HG03045 (cell line): ENCODE measurements at regions not wholly inside any gene's neighbourhood (a gene's known extent, or its start where the extent isn't known, plus 50 kb on each side); places are given as distances from the start of the nearest gene placed in this dataset.

ENCODE experiments used
- ATAC-seq: cut with Tn5 transposase; IDR thresholded peaks from one replicate; pipeline ENCODE4 v1.9.1; 2021; ENCODE audit warnings: mild to moderate bottlenecking, moderate library complexity; ENCODE audit not compliant: unreplicated experiment

DNA sequence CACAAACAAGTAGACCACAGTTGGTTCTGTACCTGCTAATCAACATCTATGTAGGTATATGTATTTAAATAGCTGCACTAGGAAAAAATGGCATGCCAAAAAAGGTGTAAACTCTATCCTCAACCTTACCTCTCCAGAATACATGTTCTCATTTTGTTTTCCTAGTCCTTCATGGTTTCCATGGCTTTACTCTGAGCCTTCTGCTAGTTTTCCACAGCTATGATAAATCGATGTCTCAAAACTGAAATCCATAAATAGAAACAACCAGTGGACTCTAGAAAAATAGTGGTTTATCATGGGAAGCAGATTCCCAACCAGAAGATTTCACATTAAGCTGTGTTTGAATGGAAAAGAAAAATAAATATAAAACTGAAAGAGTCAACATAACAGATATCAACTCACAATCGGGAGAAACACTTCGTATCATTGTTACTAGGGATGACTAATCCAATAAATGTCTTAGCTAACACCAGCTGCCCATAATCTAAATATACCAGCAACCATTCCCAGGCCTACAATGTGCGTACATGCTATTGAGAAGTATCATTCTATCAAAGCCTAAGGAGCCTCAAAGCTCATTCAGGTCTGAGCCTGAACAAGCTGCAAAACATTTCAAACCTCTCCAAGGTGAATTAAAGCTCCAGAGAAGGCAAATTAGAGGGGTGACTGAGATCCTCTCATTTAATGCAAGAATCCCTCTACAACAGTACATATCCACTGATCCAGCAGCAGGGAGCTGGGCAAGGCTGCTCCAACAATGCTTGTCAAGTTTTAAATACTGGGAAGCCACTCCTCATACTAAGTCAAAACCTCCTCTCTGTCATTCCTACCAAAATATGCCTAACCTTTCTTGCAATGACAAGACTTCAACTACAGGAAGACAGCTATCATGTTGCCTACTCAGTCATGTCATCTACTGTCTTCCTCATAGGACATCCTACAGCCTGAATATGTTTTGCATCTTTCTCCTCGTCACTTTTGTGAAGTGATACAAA, 90.2 kb downstream of the KCTD12 start:
- no peak for ATAC-seq

DNA sequence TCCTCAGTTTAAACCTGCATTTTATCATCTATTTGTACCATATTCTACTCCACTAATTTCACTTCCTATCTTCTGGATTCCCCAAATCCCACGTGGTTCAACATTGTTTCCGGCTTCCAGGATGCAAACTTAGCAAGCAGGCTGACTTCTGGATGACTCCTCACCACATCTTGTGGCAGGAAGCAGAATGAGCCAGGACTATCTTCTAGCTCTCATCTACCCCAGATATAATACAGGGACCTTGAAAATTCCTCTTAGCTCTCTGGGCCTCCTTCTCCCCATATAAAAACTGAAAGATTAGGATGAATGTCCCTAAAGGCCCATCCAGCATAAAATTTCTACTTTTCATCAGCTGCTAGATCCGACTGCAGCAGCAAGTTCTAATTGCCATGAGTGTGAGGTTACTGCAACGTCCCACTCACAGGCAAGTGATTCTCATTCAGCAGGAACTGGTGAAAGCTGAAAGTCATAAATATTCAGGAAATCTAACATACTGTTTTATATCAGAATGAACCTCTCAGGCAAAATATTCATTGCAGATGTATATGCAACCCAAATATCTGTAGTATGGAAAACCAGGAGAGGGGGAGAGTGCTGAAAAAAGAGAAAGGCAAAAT, 93.4 kb downstream of the KCTD12 start:
- no peak for ATAC-seq

DNA sequence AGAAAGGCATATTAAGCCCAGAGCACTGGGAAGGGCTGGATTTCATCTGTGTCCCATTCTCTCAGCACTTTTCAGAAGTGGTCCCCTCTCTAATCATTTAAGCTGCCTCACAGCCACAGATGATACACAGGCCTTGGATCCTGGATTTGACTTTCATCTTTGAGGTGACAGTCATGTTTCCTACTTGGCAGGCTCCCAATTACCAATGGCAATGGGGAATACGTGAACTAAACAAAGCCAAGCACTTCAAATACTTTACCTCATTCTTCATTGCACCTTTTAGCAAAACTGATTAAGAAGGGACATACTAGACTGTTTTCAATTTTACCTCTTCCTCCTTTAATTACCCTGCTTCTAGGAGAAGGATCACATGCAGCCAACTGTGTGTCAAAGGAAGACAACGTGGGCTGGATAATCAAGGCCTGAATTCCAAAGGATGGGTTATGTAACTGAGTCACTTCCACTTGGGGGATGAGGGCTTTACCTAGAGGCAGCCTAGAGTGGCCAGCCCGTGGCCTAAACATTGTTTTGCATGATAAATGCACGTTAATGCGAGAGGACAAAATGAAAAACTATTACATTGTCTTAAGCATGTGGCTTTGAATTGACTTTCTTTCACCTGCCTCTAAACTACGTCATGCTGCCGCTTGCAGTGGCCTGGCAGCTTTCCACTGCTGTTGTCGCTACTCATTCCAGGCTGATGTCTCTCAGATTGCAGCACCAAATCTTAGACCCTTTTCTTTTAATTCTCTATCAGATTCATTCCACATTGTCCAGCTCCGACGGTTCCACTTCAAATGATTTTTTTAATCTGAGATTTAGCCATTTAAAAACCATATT, 95.0 kb downstream of the KCTD12 start:
- no peak for ATAC-seq

DNA sequence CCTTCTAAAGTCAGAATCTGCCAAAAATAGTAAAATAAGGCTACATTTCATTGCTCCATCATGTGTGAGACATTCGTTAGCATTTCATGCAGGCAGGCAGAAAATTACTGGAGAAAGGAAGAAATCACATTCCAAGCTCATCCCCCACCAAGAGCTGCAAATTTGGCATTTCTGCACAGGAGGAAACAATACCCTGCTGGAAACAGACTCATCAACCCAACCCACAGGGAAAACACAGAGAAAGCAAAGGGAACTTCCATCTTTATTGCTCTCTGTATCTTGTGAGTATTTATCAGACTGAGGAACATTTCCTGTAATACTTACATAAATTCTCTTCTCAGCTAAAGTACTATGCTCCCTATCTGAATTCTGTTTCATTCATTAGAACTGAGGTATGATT, 95.7 kb downstream of the KCTD12 start:
- no peak for ATAC-seq

DNA sequence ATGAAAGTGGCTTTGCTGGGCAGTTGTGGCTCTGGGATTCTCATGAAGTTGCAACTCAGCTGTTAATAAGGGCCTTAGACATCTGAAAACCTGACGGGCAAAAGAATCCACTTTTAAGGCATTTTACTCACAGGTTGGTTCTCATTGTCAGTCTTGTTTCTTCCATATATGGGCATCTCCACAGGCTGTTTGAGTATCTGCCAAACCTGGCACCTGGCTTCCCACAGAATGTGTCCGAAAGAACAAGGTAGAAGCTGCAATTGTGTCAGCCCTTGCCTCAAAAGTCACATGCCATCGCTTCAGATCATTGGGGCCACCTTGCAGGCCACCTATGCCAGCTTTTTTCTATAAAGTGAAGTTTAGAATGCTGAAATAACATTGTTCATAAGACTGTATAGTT, 102.4 kb downstream of the KCTD12 start:
- ATAC-seq: no peak

DNA sequence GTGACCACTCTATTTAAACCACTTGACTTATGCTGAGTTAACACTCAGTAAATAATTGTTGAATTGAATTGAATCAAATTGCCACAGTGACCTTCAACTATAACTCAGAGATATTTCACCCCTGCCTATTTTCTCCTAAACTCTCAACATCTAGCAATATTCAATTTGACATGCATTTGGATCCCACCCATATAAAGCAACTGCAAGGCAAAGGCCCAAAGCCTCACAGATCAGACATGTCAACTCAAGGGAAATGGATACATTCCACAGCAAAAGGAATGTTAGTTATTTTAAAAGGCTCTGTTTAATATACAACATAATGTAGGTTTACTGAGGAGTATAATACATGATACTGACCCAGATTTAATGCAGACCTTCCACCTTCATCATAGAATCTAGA, 107.4 kb downstream of the KCTD12 start:
- no peak for ATAC-seq

DNA sequence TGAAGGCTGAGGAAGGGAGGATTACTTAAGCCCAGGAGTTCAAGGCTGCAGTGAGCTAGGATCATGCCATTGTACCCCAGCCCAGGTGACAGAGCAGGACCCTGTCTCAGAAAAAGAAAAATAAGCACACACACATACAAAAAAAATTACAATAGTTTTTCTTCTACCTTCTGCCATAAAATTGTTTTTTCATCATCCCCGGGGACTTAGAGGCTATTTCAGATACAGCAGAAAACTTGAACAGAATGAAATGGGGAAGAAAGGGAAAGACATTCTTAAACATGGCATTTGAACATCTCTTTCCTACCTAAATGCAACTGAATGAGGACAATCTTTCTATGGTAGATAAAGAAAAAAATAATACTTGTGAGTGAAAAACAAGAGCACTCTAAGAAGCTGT, 109.1 kb downstream of the KCTD12 start:
- no peak for ATAC-seq

DNA sequence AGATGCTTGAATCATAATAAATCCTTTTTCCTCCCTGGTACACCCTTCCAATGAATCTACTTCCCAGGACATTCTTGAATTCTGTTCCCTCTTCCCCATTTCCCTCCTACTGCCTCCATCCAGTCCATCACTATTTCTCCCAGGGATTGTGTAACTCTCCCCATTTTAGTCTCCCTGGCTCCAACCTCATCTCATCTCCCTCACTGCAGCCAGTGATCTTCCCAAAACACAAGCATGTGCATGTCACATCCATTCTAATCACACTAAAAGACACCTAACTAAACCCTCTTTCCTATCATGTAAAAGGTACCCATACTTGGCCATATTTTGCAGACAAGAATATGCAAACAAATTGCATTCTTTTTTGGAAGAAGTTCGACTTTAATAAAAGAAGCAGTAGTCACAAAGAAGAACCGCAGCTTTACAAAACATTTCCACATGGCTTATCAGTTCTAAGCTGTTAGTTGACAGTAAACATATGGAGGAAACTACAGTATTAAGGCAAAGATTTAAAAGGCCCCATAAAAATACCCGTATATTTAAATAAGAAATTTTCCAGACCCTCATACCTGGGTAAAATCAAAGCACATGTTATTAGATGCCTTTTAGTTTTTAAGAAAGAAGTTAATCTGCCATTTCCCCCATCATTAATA, 111.0 kb downstream of the KCTD12 start:
- no peak for ATAC-seq

DNA sequence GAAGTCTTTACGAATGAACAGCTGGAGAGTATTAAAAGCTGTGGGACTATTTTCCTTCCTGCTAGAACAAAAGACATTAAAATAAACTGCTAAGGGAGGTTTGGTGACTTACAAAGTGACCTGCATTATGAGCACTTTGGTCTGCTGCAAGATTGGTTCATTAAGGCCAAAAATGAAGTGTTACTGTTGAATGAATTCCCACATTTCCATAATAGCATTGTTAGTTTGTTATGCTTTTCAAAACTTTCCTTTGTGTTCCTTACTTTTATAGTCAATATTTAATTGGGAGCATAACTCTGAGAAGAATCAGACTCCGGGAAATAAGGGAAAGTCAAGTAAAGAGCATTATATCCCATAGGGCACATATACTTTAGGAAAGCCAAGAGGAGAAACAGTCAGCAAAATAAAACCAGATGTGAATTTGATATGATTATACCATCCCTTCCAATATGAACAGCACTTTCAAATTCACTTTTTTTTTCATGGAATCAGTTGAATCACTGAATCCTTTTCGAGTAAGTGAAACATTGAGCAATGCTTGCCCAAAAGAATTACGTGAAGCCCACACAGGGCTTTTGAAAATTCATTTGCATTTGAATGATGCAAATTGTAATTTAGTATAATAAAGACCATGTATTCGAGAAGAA, 112.6 kb downstream of the KCTD12 start:
- ATAC-seq: no peak

DNA sequence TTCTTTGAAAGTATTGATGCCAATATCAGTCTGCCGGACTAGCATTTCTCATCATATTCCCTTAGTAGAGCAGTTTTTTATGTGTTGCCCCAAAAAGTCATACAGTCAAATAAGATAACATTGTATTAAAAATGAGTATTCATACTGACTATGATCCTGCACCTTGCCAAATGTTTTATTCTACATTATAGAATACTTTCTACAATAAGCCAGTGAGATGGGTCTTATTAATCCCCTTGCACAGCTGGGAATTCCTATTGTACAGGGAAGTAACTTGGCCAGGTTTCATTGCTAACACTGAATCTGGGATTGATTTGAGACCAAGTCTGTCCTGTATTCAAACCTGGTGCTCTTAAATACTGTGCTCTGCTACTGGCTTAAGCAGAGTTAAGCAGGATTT, 114.0 kb downstream of the KCTD12 start:
- ATAC-seq: no peak

DNA sequence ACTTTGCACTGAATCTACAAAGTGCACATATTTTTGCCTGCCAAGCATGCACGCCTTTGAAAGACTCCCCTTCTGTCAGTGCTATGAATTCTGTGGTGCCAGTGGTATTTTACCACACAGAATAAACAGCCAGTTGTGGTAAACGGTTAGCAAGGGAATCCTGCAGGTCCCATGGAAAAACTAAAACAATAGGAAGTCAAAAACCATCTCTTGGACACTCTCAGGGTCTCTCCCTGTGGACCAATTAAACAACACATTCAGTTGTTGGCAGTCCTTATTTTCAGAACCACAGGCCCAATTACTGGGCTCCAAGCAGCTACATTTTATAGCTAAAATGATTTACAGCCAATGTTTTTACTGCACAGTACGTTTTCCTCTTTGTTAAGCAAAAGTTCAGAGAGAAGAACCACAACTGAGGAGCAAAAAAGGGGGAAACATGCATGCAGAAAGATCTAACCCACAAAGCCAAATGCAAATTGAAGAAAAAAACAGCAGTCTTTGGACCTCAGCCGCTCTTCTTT, 116.9 kb downstream of the KCTD12 start:
- ATAC-seq: no peak

DNA sequence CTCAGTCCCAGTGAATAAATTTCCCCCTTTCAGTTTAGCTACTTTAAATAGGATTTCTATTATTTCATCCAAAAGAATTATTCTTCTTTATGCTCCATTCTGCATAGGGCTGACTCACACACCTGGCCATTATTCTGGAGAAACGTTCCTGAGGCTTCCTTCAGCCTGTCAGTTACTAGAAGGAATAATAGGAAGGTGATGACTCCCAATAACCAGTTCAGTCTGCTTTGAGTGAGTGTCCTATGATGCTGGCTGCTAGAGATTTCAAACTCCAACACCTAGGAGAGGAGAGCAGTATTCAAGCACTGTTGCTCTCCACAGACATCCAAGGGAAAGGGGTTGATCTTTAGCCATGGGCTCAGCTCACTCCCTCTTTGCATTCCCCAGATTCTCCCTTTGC, 117.8 kb downstream of the KCTD12 start:
- no peak for ATAC-seq

DNA sequence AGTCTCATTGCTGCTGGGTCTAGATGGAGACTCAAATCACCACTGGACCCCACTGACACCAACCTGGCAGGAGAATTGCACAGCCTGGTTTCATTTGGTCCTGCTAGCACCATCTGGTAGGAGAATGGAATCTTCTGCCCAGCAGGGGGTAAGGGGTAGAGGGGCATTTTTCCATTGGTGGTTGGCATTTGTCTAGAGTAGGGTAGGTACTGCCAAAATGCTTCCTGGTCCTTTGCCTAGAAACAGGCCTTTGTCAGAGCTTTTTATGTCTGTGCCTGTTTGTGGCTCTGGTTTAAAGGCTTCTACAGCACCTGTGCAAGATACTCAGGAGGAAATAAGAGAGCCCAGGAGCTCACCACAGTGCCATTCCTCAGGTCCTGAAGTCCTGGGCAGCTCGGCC, 121.3 kb downstream of the KCTD12 start:
- no peak for ATAC-seq

DNA sequence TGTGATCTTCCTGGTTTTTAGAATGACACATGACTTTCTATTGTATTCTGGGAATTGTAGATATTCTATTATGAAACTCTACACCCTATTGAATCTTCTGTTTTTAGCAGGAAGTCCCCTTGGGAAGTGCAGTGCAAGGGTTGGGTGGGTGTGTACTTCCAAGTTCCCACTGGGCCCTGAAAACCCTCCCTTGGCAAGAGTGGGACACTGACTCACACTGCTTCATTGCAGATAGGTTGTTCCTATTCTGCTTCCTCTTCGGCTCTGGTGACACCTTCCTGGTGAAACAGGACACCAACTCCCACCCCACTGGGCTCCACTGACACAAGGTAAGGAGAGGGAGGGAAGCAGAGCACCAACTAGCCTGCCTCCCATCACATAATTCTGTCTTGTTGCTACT, 121.8 kb downstream of the KCTD12 start:
- ATAC-seq: no peak

DNA sequence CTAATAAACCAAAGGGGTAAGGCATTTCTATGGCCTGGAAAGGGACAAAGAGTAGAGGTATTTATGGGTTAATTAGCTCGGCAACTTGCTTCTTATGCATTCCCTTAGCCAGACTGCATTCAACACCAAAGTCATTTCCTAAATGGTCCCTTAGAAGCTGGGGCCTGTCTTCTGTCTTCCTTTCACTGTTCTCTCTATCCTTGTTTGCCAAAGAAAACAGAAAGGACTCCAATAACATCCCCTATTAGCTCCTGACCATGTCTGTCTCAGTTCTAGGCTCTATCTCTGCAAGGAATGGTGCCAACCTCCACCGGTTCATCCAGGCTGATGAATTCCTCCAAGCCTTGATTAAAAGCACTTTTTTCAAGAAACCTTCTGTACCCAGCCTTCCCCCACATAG, 123.5 kb downstream of the KCTD12 start:
- no peak for ATAC-seq

DNA sequence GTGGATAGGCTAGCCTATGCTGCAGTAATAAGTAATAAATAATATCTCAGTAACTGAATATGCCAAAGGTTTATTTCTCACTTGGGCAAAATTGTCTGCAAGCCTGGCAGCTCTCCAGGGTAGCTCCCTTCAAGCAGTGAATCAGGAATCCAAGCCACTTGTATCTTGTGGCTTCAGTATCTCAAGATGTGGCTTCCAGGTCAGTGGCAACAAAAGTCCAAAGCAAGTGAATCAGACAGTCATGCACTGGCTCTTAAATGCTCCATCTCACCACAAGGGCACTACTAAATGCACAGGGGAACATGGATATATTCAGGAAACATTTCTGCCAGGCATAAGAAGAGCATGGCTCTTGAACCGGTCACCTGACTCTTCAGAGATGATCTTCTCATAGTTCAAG, 126.3 kb downstream of the KCTD12 start:
- ATAC-seq: no peak

DNA sequence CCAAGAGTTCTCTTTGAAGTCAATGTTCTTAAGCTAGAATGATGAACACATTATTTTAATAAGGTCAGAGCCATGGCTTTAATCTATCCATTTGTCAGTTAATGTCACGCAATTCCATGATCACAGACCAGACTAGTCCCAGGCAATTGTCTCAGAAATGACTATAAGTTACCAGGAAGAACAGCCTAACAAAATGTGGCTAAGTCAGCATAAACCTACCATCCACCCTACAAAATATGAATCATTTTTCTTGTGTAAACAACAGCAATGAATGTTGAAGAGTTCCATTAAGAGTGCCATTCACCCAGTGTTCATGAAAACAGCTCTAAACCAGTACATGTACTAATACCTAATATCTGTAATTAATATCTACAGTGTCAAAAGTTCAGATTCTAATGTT, 127.5 kb downstream of the KCTD12 start:
- ATAC-seq: no peak

DNA sequence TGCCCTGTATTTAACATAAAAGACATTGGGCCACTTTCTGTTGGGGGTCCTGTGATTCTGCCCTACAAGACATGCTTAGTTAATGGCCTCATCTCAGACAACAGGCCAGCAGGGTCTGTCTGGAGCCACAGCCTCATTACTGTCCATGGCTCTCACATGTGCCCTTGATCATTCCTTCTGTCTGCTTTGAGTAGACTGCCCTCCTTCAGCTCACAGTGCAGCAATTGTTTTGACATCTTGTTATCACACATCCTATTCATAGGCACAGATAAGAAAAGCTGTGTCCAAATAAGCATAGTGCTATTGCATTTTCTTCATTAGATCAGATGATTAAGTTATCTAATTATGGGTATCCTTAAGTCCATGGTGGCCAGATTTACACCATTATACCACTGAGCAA, 127.9 kb downstream of the KCTD12 start:
- ATAC-seq: no peak

DNA sequence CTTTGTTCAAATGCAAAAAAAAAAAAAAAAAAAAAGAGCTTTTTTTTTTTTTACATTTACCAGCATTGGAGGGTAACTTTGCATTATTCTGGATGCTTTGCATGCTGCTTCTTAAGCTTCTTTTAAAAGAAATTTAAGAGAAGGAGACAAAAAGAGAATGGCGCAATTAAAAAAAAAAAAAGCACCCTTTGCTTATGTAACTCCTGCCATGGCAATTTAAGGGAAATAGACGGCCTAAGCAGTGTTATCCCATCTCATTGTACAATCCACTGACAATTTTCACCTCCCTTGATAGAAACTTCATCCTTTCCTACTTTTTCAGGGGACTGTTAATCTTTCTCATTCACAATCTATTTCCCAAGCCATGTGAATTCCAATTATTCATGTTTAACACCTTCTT, 129.8 kb downstream of the KCTD12 start:
- ATAC-seq: no peak

DNA sequence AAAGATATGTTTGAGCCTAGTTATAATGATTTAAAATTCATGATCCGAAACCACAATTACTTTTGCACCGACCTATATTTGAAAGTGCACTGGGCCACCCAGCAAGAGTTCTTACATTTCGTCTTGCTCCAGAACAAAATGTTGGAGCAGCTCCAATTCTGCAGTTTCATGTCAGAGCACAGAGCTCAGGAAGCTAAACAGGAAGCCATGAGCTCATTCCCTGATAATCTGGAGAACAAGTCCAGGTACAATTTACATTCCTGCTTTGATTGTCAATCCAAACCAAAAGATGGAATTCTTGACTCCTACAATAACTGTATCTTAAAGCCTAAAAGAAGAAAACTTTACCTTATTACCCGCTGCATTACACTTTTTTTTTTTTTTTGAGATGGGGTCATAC, 131.8 kb downstream of the KCTD12 start:
- no peak for ATAC-seq
